Endothelial cell (in vitro differentiated cells): ENCODE measurements at regions not wholly inside any gene's neighbourhood (a gene's known extent, or its start where the extent isn't known, plus 50 kb on each side); places are given as distances from the start of the nearest gene placed in this dataset.

ENCODE experiments used
- DNase-seq: peaks from one replicate; pipeline ENCODE4 v3.0.0; 2021; ENCODE audit warnings: low spot score
- H3K27ac Mint-ChIP-seq: one replicate; pipeline ENCODE4 v1.8.0; 2021; ENCODE audit warnings: mixed read lengths, inconsistent platforms; ENCODE audit not compliant: unreplicated experiment
- H3K27me3 Mint-ChIP-seq: one replicate; pipeline ENCODE4 v1.8.0; 2021; ENCODE audit warnings: mild to moderate bottlenecking, moderate library complexity, mixed read lengths, inconsistent platforms; ENCODE audit not compliant: unreplicated experiment
- H3K36me3 Mint-ChIP-seq: one replicate; pipeline ENCODE4 v1.8.0; 2021; ENCODE audit warnings: mild to moderate bottlenecking, low read depth, mixed read lengths, inconsistent platforms; ENCODE audit not compliant: unreplicated experiment
- H3K4me1 Mint-ChIP-seq: one replicate; pipeline ENCODE4 v1.8.0; 2021; ENCODE audit warnings: mild to moderate bottlenecking, mixed read lengths, inconsistent platforms; ENCODE audit not compliant: unreplicated experiment
- H3K4me3 Mint-ChIP-seq: one replicate; pipeline ENCODE4 v1.8.0; 2021; ENCODE audit warnings: mild to moderate bottlenecking, mixed read lengths, inconsistent platforms; ENCODE audit not compliant: unreplicated experiment
- H3K9me3 Mint-ChIP-seq: one replicate; pipeline ENCODE4 v1.8.0; 2021; ENCODE audit warnings: mixed read lengths, inconsistent platforms; ENCODE audit not compliant: unreplicated experiment
- TF ChIP-seq, protein P1 (sequence below): fragments of 200-600 bp; sonication (generic); IDR thresholded peaks from one replicate; pipeline ENCODE4 v1.5.0; 2021; ENCODE audit warnings: antibody characterized with exemption; ENCODE audit not compliant: unreplicated experiment

DNA sequence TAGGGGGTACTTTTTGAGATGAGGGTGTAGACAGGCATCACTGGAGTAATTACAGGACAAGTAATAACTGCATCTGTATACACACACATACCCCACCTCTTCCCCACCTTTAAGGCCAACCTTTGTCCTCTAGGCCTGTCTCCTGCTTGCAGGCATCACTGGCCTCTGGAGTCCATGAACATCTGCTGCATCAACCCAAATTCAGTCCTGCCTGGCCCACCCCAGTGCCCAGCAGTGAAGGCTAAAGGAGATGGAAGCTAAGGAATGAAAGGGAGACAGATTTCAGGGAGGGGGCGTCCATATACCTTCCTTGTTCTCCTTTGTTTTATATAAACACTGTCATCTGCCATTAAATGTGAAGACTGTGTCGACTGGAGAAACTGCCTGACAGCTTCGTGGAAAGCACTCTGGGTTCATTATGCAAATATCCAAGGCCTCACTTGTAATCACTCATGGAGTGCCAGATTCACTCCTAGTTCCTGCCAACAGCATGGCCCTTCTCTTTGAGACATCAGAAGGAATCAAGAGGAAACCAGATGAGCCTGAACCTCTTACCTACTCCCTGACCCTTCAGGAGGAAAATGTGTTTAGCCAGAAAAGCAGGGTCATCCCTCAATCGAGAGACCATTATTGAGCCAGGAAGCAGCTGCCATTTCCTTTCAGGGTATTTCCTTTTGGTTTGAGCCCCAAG lies 64.4 kb downstream of the SERPINA3 start:
- H3K4me1 Mint-ChIP-seq, result peaks cover 10% of the 10 kb centered on the region
- no peak overlapping the region for H3K4me3 Mint-ChIP-seq
- peaks cover 4% of the 10 kb centered on the region for H3K36me3 Mint-ChIP-seq
- H3K27me3 Mint-ChIP-seq, result peaks cover 2% of the 10 kb centered on the region
- TF ChIP-seq, protein P1, sequence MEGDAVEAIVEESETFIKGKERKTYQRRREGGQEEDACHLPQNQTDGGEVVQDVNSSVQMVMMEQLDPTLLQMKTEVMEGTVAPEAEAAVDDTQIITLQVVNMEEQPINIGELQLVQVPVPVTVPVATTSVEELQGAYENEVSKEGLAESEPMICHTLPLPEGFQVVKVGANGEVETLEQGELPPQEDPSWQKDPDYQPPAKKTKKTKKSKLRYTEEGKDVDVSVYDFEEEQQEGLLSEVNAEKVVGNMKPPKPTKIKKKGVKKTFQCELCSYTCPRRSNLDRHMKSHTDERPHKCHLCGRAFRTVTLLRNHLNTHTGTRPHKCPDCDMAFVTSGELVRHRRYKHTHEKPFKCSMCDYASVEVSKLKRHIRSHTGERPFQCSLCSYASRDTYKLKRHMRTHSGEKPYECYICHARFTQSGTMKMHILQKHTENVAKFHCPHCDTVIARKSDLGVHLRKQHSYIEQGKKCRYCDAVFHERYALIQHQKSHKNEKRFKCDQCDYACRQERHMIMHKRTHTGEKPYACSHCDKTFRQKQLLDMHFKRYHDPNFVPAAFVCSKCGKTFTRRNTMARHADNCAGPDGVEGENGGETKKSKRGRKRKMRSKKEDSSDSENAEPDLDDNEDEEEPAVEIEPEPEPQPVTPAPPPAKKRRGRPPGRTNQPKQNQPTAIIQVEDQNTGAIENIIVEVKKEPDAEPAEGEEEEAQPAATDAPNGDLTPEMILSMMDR, result no peak
- no peak for DNase-seq
- H3K9me3 Mint-ChIP-seq, result no peaks in the 10 kb centered on the region
- no peak overlapping the region for H3K27ac Mint-ChIP-seq

DNA sequence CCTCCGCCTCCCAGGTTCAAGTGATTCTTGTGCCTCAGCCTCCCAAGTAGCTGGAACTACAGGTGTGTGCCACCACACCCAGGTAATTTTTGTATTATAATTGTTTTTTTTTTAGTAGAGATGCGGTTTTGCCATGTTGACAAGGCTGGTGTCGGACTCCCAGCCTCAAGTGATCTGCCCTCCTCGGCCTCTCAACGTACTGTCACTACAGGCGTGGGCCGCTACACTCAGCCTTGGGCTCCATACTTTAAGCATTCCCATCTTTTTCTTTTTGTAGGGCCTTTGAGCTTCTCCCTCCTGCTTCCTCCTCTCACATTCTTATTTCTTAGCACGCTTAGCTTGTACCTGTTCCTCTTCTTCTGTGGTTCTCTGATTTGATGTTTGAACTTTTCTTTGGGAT lies 62.8 kb downstream of the SERPINA3 start:
- peaks cover 10% of the 10 kb centered on the region for H3K4me1 Mint-ChIP-seq
- H3K9me3 Mint-ChIP-seq, result no peaks in the 10 kb centered on the region
- DNase-seq, result no peak
- H3K27ac Mint-ChIP-seq, result no peak overlapping the region
- TF ChIP-seq, protein P1, result no peak
- H3K27me3 Mint-ChIP-seq, result peaks cover 4% of the 10 kb centered on the region
- peaks cover 4% of the 10 kb centered on the region for H3K36me3 Mint-ChIP-seq
- no peak overlapping the region for H3K4me3 Mint-ChIP-seq

DNA sequence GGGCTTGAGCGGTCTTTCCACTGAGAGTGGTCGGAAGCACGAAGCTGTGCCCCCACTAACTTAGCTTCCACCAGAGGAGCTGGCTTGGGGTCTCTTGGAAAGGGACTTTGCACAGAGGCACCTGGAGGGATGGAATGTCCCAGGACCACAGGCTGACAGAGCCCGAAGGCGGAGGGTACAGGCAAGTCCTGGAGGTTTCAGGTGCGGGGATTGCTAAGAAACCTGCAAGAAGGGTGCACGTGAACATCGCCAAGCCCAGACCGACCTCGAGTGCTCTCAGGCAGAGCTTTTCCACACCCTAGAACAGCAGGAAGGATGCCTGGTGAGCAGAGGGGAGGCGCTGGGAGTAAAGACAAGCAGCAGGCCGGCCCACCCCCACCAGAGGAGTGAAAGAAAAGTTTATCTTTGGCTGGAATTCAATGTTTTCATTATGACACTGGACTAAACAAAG lies 61.6 kb downstream of the SERPINA3 start:
- Mint-ChIP-seq H3K4me3 (no peak overlapping the region), H3K4me1 (peaks cover 10% of the 10 kb centered on the region), H3K27me3 (peaks cover 4% of the 10 kb centered on the region), H3K36me3 (no peaks in the 10 kb centered on the region), H3K9me3 (no peaks in the 10 kb centered on the region), H3K27ac (no peak overlapping the region)
- TF ChIP-seq, protein P1, result no peak
- no peak for DNase-seq
